Caco-2 (cell line): ENCODE measurements at regions not wholly inside any gene's neighbourhood (a gene's known extent, or its start where the extent isn't known, plus 50 kb on each side); places are given as distances from the start of the nearest gene placed in this dataset.

ENCODE experiments used
- BruUV-seq: library from RNA; stranded (reverse); fragments of 400-500 nt; replicated peaks from 2 replicates; lab custom pipeline; 2021; lab: Mats Ljungman, UMichigan
- CTCF ChIA-PET: fragments of 300-600 bp; sonication (Branson Sonifier 250); formaldehyde crosslinking; loops from one replicate; lab custom pipeline; 2022; ENCODE audit warnings: antibody characterized with exemption; lab: Charles Lee
- POLR2A ChIA-PET: fragments of 300-600 bp; sonication (Branson Sonifier 250); formaldehyde crosslinking; loops from one replicate; lab custom pipeline; 2022; ENCODE audit warnings: antibody characterized with exemption; lab: Charles Lee
- DNase-seq, 2 experiments: peaks; one replicate each; pipeline versions ENCODE4 v3.0.0 to v3.0.0-alpha.2; 2020 to 2022
- H3K27me3 ChIP-seq: replicated peaks from 2 replicates; pipeline ENCODE4 v1.6.0; 2011; ENCODE audit warnings: low read length; ENCODE audit not compliant: control insufficient read depth, insufficient read depth
- H3K36me3 ChIP-seq: 2 replicates; pipeline ENCODE4 v1.5.1; 2011; ENCODE audit warnings: low read length; ENCODE audit not compliant: control insufficient read depth, insufficient read depth
- H3K4me1 ChIP-seq: fragments of 250-450 bp; sonication (Bioruptor Pico); 2 replicates; pipeline ENCODE4 v1.5.1; 2020; ENCODE audit warnings: mild to moderate bottlenecking
- H3K4me3 ChIP-seq: 2 replicates; pipeline ENCODE4 v1.5.1; 2011; ENCODE audit warnings: low read depth, mild to moderate bottlenecking, control low read depth, low read length
- H3K9me3 ChIP-seq: fragments of 250-450 bp; sonication (Bioruptor Pico); 2 replicates; pipeline ENCODE4 v1.5.1; 2020; ENCODE audit warnings: mild to moderate bottlenecking, moderate library complexity
- H3K27ac Mint-ChIP-seq: one replicate; pipeline ENCODE4 v1.8.0; 2022; ENCODE audit warnings: mixed read lengths; ENCODE audit not compliant: unreplicated experiment
- H3K27me3 Mint-ChIP-seq: one replicate; pipeline ENCODE4 v1.8.0; 2022; ENCODE audit warnings: mixed read lengths; ENCODE audit not compliant: insufficient read depth, unreplicated experiment
- H3K36me3 Mint-ChIP-seq: one replicate; pipeline ENCODE4 v1.8.0; 2022; ENCODE audit warnings: mild to moderate bottlenecking, mixed read lengths; ENCODE audit not compliant: insufficient read depth, unreplicated experiment
- H3K4me1 Mint-ChIP-seq: one replicate; pipeline ENCODE4 v1.8.0; 2022; ENCODE audit warnings: low read depth, mixed read lengths; ENCODE audit not compliant: unreplicated experiment
- H3K4me3 Mint-ChIP-seq: one replicate; pipeline ENCODE4 v1.8.0; 2022; ENCODE audit warnings: mild to moderate bottlenecking, moderate library complexity, mixed read lengths; ENCODE audit not compliant: unreplicated experiment
- H3K9me3 Mint-ChIP-seq: one replicate; pipeline ENCODE4 v1.8.0; 2022; ENCODE audit warnings: mixed read lengths; ENCODE audit not compliant: unreplicated experiment
- intact Hi-C: fragments of 100-400 bp; cut with micrococcal nuclease; formaldehyde crosslinking; loops from one replicate; pipeline ENCODE4 v1.10.0; 2022; ENCODE audit not compliant: unreplicated experiment
- TF ChIP-seq, protein P1 (sequence below), 2 experiments: fragments of 200-600 bp in 1 of 2; IDR thresholded peaks; 1 replicate in 1 of 2; 2 replicates in 1 of 2; pipeline versions ENCODE4 v1.5.1 to v1.8.0; 2011 to 2022; ENCODE audit warnings: antibody characterized with exemption in 1 of 2, control low read depth in 1 of 2, inconsistent platforms in 1 of 2, low read depth in 1 of 2, low read length in 1 of 2, mild to moderate bottlenecking in 1 of 2, moderate library complexity in 1 of 2; ENCODE audit not compliant: insufficient read depth in 1 of 2, severe bottlenecking in 1 of 2, unreplicated experiment in 1 of 2

DNA sequence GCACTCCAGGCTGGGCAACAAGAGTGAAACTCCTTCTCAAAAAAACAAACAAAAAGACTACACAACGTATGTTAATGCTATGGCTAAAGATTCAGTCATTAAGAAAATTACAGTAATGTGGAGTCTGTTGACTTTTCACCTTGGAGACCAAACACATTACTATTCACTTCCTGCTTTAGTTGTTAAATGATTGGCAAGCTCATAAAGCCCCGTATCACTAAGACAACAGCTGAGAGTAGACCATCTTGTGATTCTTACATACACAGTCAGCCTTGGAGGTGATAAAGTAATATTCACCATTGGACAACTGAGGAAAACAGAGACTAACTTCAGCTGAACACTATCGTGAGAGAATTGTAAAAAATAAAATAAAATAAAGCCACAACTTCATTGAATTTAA, 86.5 kb downstream of the KCTD12 start:
- Mint-ChIP-seq H3K27me3 (peaks cover 3% of the 10 kb centered on the region), H3K36me3 (no peaks in the 10 kb centered on the region), H3K4me1 (no peaks in the 10 kb centered on the region), H3K4me3 (no peak overlapping the region), H3K9me3 (no peaks in the 10 kb centered on the region), H3K27ac (no peak overlapping the region)
- no peak overlapping the region for H3K4me3 ChIP-seq
- no peak for DNase-seq
- ChIA-PET POLR2A (no interaction called here), CTCF (no interaction called here)
- BruUV-seq: no TSS peak
- no peaks in the 10 kb centered on the region for H3K27me3 ChIP-seq
- no peaks in the 10 kb centered on the region for H3K36me3 ChIP-seq
- TF ChIP-seq, protein P1, sequence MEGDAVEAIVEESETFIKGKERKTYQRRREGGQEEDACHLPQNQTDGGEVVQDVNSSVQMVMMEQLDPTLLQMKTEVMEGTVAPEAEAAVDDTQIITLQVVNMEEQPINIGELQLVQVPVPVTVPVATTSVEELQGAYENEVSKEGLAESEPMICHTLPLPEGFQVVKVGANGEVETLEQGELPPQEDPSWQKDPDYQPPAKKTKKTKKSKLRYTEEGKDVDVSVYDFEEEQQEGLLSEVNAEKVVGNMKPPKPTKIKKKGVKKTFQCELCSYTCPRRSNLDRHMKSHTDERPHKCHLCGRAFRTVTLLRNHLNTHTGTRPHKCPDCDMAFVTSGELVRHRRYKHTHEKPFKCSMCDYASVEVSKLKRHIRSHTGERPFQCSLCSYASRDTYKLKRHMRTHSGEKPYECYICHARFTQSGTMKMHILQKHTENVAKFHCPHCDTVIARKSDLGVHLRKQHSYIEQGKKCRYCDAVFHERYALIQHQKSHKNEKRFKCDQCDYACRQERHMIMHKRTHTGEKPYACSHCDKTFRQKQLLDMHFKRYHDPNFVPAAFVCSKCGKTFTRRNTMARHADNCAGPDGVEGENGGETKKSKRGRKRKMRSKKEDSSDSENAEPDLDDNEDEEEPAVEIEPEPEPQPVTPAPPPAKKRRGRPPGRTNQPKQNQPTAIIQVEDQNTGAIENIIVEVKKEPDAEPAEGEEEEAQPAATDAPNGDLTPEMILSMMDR (IDR thresholded peaks at IDR 0.05; ENCODE audit: insufficient read depth in 1 of 2, low read depth in 1 of 2, low read length in 1 of 2, severe bottlenecking in 1 of 2, unreplicated experiment in 1 of 2): no peak
- intact Hi-C loops: no loop called here
- no peaks in the 10 kb centered on the region for H3K4me1 ChIP-seq
- H3K9me3 ChIP-seq: no peaks in the 10 kb centered on the region

DNA sequence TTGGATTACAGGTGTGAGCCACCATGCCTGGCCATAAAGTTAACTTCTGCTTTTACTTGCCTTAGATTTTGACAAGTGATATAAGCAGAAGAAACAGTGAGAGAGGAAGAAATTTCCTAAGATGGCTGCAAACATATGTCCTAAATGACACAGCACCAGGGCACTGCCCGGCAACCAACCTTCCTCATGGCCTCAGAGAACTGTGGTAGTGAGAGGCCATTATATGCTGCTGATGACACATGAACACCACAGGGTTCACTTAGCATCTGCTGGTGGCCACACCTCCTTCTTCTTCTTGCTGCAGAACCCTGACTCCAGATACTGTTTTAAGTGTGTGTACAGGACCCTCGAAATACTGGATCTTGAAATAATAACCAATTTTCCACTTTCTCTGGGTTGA, 88.2 kb downstream of the KCTD12 start:
- no TSS peak for BruUV-seq
- H3K27me3 Mint-ChIP-seq: peaks cover 3% of the 10 kb centered on the region
- no peak for DNase-seq

DNA sequence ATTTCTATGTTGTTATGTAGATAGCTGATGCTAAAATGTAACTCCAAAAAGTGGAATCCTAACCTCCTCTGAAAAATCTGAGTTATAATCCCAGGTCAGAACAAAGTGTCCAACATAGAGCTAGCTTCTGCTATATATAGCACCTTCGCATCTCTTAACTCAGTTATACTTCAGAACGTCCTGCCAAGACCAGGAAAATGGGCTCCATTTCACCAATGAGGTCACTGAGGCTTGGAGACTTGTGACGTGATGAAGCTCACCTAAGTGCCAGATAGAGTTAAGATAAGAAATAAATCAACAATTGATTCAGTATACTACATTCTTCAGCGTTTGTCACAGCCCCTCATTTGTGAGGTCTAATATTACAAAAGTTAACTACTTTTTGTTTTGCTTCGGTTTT, 88.8 kb downstream of the KCTD12 start:
- Mint-ChIP-seq H3K27ac (no peak overlapping the region), H3K4me1 (no peaks in the 10 kb centered on the region), H3K27me3 (peaks cover 3% of the 10 kb centered on the region), H3K4me3 (no peak overlapping the region), H3K9me3 (no peaks in the 10 kb centered on the region), H3K36me3 (no peaks in the 10 kb centered on the region)
- CTCF ChIA-PET: no interaction called here
- POLR2A ChIA-PET: no interaction called here
- BruUV-seq: no TSS peak
- Histone ChIP-seq H3K4me3 (no peak overlapping the region), H3K4me1 (no peaks in the 10 kb centered on the region), H3K36me3 (no peaks in the 10 kb centered on the region), H3K27me3 (no peaks in the 10 kb centered on the region), H3K9me3 (no peaks in the 10 kb centered on the region)
- TF ChIP-seq, protein P1 (IDR thresholded peaks at IDR 0.05; ENCODE audit: insufficient read depth in 1 of 2, low read depth in 1 of 2, low read length in 1 of 2, severe bottlenecking in 1 of 2, unreplicated experiment in 1 of 2): no peak
- DNase-seq: no peak
- intact Hi-C loops: no loop called here

More for the DNA sequence above, 88.2 kb downstream of the KCTD12 start:
- no peak overlapping the region for H3K27ac Mint-ChIP-seq
- no peaks in the 10 kb centered on the region for H3K36me3 ChIP-seq
- intact Hi-C loops: no loop called here
- H3K27me3 ChIP-seq: no peaks in the 10 kb centered on the region
- no peaks in the 10 kb centered on the region for H3K9me3 ChIP-seq
- POLR2A ChIA-PET: no interaction called here
- no peaks in the 10 kb centered on the region for H3K4me1 ChIP-seq
- TF ChIP-seq, protein P1 (IDR thresholded peaks at IDR 0.05; ENCODE audit: insufficient read depth in 1 of 2, low read depth in 1 of 2, low read length in 1 of 2, severe bottlenecking in 1 of 2, unreplicated experiment in 1 of 2): no peak
- H3K9me3 Mint-ChIP-seq: no peaks in the 10 kb centered on the region
- H3K4me3 ChIP-seq: no peak overlapping the region
- CTCF ChIA-PET: no interaction called here
- no peaks in the 10 kb centered on the region for H3K36me3 Mint-ChIP-seq
- no peaks in the 10 kb centered on the region for H3K4me1 Mint-ChIP-seq
- no peak overlapping the region for H3K4me3 Mint-ChIP-seq
